MG63 (cell line): ENCODE measurements at regions not wholly inside any gene's neighbourhood (a gene's known extent, or its start where the extent isn't known, plus 50 kb on each side); places are given as distances from the start of the nearest gene placed in this dataset.
A peak's percentile ranks its signal among the peaks of the same experiment; 100 is the strongest.

Experiments
- DNase-seq: peaks from one replicate; pipeline ENCODE4 v3.0.0-alpha.2; 2020
- H3K27me3 ChIP-seq: fragments of 250-450 bp; sonication (Bioruptor Pico); 2 replicates; pipeline ENCODE4 v1.5.1; 2020; ENCODE audit warnings: mild to moderate bottlenecking, moderate library complexity
- H3K36me3 ChIP-seq: fragments of 250-450 bp; sonication (Bioruptor Pico); 2 replicates; pipeline ENCODE4 v1.5.1; 2020; ENCODE audit warnings: mild to moderate bottlenecking, moderate library complexity
- H3K4me3 ChIP-seq: fragments of 250-450 bp; sonication (Bioruptor Pico); 2 replicates; pipeline ENCODE4 v1.5.1; 2020; ENCODE audit warnings: mild to moderate bottlenecking, moderate library complexity
- H3K9me3 ChIP-seq: fragments of 250-450 bp; sonication (Bioruptor Pico); 2 replicates; pipeline ENCODE4 v1.5.1; 2020; ENCODE audit warnings: mild to moderate bottlenecking, moderate library complexity

DNA sequence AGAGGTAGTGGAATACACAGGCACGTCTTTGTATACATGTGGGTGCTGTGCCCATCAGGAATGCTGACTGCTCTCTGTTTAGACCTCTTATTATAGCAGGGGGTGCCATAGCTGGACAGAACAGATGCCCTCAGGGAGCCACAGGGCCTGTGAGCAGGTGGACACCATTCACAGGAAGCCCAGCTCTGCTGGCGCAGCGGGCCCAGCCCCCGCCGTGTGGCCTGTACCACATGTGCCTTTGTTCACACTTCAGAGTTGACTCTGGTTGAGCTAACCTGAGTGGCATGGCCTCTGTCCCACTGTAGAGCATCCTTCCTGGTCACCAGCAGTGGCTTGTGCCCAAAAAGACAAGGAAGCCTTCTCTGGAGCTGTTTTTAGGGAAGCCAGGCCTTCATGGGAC lies 730.9 kb upstream of the ID2 start:
- Histone ChIP-seq H3K4me3 (no peak overlapping the region), H3K9me3 (no peaks in the 10 kb centered on the region), H3K27me3 (no peaks in the 10 kb centered on the region), H3K36me3 (no peaks in the 10 kb centered on the region)
- no peak for DNase-seq

DNA sequence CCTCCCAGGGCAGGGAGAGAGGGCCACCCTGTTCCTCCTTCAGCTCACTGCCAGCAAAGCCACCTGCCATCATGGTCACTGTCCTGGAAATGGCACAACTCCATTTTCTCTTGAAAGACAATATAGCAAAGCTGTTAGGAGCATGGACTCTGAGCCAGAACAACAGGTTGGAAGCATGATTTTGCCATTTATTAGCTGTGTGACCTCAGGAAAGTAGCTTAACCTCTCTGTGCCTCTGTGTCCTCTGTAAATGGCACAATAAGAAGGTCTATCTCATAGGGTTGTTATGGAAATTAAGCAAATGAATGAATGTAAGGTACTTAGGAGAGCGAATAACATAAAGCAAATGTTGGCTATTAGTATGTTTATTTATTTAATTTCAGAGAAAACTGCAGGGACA lies 730.4 kb upstream of the ID2 start:
- H3K9me3 ChIP-seq: no peaks in the 10 kb centered on the region
- H3K4me3 ChIP-seq: no peak overlapping the region
- H3K36me3 ChIP-seq: no peaks in the 10 kb centered on the region
- no peak for DNase-seq
- H3K27me3 ChIP-seq: no peaks in the 10 kb centered on the region

DNA sequence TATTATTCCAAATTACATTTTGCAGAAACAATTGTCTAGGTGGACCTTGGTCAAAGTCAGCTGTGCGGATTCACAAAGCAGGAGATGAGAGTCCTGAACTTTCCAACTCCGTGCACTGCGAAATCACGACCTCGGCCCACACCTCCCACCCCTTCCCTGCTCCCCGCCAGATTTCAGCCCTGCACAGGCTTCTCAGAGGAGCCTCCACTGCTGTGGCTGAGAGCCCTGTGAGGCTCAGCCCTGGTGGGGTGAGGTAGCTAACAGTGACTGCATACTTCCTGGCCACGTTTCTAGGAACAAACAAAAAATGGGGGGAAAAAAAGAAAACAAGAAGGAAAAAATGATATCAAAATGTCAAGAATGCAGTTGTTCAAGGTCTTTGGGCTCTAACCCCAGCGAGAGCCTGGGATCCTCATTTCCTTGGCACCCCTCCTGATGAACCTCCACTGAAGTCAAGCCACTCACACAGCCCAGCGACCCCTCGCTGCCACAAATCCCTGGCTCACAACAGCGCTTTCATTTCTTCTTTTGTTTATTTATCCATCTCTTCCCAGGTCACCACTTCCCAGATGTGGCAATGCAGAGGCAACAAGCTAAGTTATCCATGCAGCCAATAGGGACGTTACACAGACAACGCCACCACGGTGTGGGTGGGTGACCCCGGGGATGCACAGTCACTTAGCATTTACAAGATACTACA lies 729.7 kb upstream of the ID2 start:
- Histone ChIP-seq H3K4me3 (no peak overlapping the region), H3K36me3 (no peaks in the 10 kb centered on the region), H3K9me3 (no peaks in the 10 kb centered on the region), H3K27me3 (no peaks in the 10 kb centered on the region)
- no peak for DNase-seq

DNA sequence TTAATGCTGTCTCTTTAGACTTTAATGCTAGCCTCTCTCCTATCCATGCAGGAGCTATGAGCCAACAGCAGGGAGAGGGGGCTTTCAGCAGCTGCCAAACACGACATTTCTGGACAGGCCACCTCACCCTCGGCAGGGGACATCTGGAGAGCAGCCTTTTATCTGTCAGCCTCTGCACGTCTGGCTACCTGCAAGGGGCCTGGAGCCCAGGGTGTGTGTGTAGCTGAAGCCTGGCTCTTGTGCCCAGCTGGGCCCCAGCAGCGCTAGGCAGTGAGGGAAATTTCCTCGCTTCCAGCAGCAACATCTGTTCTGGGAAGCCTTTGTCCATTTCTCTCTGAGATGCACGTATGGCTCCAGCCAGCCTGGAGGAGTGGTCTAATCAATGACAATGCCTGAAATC lies 728.7 kb upstream of the ID2 start:
- Histone ChIP-seq H3K9me3 (no peaks in the 10 kb centered on the region), H3K36me3 (no peaks in the 10 kb centered on the region), H3K27me3 (no peaks in the 10 kb centered on the region), H3K4me3 (no peak overlapping the region)
- no peak for DNase-seq

DNA sequence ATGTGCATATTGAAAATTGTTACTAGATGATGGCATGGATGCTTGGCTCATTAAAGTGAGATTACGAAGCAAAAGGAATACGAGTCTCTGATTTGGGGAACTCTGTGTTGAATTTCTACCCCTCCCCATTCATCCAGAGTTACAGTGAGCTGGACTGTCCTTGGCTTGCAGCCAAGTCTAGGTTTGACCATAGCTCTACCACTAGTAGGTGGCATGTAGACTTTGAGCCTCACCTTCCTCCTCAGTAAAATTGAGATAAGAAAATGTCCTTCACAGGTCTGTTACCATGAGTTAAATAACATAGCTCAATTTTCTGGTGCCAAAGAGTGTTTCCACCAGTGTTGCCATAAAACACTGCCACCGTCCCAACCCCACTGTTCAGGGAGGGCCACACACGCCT lies 727.6 kb upstream of the ID2 start:
- H3K36me3 ChIP-seq: no peaks in the 10 kb centered on the region
- H3K4me3 ChIP-seq: no peak overlapping the region
- no peaks in the 10 kb centered on the region for H3K9me3 ChIP-seq
- no peak for DNase-seq
- H3K27me3 ChIP-seq: no peaks in the 10 kb centered on the region

DNA sequence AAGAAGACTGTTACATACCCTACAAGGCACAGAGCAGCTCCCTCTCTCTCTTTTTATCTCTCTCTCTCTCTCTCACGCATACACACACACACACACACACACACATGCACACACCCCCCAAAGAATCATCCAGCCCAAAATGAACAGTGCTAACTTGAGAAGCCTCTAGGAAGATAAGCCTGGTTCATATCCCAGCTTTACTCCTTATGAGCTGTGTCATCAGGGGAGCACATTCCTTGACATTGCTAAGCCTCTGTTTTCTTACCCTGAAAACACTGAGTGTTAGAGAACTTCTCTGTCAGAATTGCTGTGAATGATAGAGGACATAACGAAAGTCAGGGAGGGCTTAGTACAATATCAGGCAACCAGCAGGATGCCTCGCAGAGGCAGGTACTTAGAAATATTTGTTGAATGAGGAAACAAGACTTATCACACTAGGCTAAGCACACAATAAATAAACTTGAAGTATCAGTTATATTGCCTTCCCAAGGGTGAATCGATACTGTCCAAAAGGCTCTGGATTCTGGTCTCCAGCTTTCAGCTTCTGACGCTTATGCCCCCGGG lies 725.6 kb upstream of the ID2 start:
- Histone ChIP-seq H3K9me3 (no peaks in the 10 kb centered on the region), H3K4me3 (no peak overlapping the region), H3K36me3 (no peaks in the 10 kb centered on the region), H3K27me3 (no peaks in the 10 kb centered on the region)
- DNase-seq: no peak

DNA sequence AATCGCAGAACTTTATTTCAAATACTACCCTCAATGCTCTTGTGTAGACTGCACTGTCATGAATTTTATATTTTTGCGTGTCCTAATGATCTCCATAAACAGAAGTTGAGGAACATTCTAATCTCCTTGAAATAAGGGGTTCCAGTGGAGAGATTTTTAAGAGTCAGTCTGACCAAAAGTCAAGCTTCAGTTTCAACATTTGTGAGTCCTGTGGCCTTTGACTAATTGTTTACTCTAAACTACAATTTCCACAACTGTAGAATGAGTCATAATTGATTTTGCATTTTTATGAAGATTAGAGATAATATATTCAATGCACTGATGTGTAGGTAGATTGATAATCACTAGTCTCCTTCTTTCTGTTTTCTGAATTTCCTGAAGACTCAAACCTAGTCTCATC lies 720.3 kb upstream of the ID2 start:
- no peaks in the 10 kb centered on the region for H3K27me3 ChIP-seq
- no peak for DNase-seq

DNA sequence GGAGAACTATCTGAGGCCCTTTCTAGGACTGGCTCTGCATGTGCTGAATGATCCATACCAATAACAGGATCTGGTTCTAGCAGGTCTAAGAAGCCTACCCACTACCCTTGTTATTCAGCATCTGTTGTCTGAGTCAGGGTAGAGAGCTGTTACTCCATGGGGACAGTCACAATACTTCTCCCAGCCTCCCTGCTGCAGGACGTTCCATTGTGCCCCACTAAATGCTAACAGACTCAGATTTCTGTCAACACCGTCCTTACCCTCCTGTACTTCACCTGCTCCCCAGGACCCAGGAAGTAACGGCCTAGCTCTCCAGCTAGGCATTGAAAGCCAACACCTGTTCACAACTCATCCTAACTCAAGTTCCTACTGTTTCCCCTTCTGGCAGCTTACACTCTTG lies 719.7 kb upstream of the ID2 start:
- Histone ChIP-seq H3K27me3 (no peaks in the 10 kb centered on the region), H3K36me3 (no peaks in the 10 kb centered on the region), H3K9me3 (no peaks in the 10 kb centered on the region), H3K4me3 (no peak overlapping the region)
- no peak for DNase-seq

More for the DNA sequence above, 720.3 kb upstream of the ID2 start:
- Histone ChIP-seq H3K36me3 (no peaks in the 10 kb centered on the region), H3K9me3 (no peaks in the 10 kb centered on the region), H3K4me3 (no peak overlapping the region)

DNA sequence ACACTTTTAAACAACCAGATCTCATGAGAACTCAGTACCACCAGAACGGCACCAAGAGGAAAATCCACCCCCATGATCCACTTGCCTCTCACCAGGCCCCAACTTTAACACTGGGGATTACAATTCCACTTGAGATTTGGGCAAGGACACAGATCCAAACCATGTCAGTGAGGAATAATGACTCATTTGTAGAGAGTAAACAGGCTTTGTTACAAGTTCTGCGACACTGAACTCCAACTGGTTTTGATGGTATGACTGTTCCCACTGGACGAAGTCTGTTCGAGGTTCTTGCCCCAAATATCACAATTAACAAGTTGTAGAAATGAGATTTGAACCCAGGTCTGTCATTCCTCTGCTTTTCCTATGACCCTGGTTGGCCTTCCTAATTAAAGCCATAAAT lies 718.1 kb upstream of the ID2 start:
- no peak overlapping the region for H3K4me3 ChIP-seq
- no peaks in the 10 kb centered on the region for H3K27me3 ChIP-seq
- DNase-seq: peak; percentile 1
- no peaks in the 10 kb centered on the region for H3K9me3 ChIP-seq
- no peaks in the 10 kb centered on the region for H3K36me3 ChIP-seq

DNA sequence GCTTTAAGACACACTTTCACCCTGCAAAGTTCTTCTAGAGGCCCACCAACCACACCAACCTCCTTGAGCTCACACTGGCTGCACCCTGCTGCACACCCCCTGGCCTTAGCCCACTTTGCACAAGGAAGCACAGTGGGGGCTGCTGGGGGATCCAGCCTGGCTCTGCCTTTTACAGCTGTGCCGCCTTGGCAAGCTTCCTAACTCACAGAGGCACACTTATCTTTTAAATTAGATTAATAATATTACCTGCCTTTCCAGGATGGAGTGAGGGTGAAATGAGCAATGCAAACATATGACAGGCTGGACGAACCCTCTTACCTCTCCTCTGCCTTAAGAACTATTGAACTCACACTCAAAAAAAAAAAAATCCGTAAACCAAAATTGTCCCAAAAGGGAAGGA lies 715.8 kb upstream of the ID2 start:
- no peaks in the 10 kb centered on the region for H3K9me3 ChIP-seq
- H3K4me3 ChIP-seq: no peak overlapping the region
- no peak for DNase-seq
- H3K36me3 ChIP-seq: no peaks in the 10 kb centered on the region
- H3K27me3 ChIP-seq: no peaks in the 10 kb centered on the region

DNA sequence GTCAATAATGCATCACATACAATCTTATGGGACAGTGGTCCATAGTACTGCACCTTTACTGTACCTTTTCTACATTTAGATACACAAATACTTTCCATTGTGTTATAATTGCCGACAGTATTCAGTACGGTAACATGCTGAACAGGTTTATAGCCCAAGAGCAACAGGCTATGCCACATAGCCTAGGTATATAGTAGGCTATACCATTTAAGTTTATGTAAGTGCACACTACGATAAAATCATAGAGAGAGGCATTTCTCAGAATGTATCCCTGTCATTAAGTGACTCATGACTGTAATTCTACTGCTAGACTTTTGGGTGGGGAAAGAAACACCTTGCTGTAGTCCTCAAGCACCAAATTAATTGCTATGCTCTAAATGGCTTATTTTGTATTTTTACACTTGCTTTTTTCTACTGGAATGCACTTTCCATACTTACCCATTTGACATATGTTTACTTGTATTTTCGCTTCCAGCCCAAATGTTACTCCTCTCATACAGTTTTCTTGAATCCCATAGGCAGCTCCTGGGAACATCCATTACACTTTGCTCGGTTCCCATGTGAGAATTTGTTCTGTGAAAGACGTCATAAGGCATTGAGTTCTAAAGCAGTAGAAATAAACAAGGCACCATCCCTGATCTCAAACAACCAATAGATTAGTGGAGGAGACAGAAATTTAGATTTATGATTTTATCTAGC lies 714.0 kb upstream of the ID2 start:
- H3K9me3 ChIP-seq: no peaks in the 10 kb centered on the region
- no peaks in the 10 kb centered on the region for H3K36me3 ChIP-seq
- no peak overlapping the region for H3K4me3 ChIP-seq
- no peaks in the 10 kb centered on the region for H3K27me3 ChIP-seq
- no peak for DNase-seq

DNA sequence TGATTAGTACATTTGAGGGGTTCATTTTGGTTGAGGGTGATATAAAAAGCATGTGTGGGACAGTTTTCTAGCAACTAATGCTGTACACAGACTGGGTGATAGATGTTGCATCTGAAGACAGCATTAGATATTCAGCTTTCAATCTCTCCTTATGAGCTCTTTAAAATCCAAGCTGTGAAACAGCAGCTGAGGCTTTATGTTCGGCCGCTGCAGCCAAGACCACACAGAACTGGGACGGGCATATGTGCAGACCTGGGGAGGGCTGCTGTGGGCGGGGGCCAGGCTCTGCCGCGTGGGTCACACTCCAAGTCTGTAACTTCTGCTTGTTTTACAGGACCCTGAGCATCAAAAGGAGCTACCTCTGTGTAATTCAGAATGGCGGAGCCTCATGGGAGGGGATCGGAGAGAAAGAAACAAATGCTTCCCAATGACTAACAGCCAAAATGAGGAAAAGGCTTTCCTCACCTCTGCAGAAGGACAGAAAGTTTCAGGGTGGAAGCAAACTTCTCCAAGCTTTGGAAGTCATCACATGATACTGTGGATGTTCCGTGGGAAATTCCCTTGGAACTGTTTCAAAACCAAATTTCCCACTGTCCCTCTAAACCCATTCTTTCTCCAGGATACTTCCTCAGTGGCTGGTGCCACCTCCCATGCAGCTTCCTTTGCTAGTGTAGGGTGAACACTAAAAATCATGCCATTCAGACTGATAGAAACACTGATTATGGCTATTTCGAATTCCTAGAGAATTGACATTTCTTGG lies 711.9 kb upstream of the ID2 start:
- H3K36me3 ChIP-seq: no peaks in the 10 kb centered on the region
- H3K27me3 ChIP-seq: no peaks in the 10 kb centered on the region
- no peak overlapping the region for H3K4me3 ChIP-seq
- DNase-seq: no peak
- H3K9me3 ChIP-seq: no peaks in the 10 kb centered on the region

DNA sequence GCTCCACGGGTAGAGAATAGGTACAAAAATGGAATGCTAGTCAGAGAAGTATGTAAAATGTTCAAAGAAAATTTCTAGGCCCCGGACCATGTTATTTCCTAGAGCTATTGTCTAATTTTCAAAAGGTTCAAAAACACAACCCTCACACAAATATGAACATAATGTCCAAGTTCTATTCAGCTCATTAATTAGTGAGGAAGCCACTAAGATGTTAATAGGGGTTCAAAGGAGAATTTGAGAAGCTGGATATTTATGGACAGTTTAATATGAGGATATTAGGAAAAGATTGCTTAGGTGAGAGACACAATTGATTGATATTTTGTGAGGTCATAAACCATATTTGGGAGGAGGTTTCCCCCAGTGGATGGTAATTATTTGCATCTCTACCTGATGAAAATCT lies 710.6 kb upstream of the ID2 start:
- no peak overlapping the region for H3K4me3 ChIP-seq
- no peaks in the 10 kb centered on the region for H3K27me3 ChIP-seq
- no peaks in the 10 kb centered on the region for H3K36me3 ChIP-seq
- DNase-seq: no peak
- H3K9me3 ChIP-seq: no peaks in the 10 kb centered on the region

DNA sequence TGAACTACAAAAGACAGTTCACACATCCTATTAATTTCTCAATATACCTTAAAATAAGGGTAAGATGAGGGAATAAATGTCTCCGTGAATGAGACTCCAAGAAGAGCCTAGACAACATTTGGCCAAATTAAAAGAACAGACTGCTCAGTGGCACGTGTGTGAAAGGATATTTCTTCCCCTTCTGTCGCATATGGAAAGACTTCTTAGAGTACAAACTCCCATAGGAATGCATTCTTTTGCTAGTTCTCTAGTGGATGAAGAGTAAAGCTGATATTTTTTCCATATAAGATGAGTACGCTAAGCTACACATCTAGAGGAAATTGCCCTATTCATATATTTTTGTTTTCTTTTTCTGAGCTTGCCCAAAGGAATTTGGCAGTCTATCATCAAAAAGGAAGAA lies 710.0 kb upstream of the ID2 start:
- Histone ChIP-seq H3K27me3 (no peaks in the 10 kb centered on the region), H3K9me3 (no peaks in the 10 kb centered on the region), H3K4me3 (no peak overlapping the region), H3K36me3 (no peaks in the 10 kb centered on the region)
- no peak for DNase-seq

DNA sequence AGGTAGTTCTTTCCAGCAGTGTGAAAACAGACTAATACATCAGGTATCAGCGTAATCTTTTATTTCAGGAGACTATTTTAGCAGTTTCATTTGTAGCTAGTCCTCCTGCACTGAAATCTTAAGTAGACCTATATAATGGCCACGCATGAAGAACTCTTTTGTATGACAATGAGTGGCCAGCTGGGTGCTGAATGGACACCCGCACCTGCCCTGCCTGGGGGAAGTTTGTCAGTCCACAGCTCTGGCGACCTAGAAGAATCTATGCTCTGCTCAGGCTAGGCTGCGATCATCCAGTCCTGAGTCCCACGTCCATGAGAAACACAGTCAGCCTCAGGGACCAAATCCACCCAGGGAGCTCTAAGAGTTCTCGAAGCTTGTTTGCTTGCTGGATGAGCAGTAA lies 709.2 kb upstream of the ID2 start:
- Histone ChIP-seq H3K36me3 (no peaks in the 10 kb centered on the region), H3K27me3 (no peaks in the 10 kb centered on the region), H3K4me3 (no peak overlapping the region), H3K9me3 (no peaks in the 10 kb centered on the region)
- DNase-seq: no peak

DNA sequence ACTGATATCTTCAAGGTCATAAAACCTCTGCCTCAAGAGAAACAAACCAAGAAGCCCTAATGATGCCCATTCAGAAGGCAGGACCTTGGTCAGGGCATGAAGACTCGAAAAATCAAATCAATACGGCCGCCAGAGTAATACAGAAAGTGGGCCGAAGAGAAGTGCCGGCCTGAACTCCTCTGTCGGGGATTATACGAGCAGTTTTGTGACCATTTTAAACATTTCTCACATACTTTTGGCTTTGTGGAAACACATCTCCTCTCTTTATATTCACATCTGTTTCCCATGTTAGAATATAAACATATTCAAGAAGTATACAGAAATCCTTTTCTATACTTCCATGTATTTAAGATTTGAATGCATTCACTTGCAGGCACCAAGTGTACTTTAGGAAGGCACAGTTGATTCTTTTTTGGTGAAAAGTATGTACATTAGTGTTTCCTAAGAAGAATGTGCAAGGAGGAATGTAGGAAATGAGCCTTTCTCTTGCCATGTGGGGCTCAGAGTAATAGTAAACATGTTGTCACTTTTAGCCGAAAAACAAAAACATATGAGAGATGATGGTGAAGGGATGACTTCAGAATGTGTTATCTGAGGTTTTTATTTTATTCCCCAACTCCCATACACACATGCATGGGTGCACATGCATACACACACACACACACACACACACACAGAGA lies 707.9 kb upstream of the ID2 start:
- H3K4me3 ChIP-seq: no peak overlapping the region
- no peaks in the 10 kb centered on the region for H3K36me3 ChIP-seq
- H3K9me3 ChIP-seq: no peaks in the 10 kb centered on the region
- no peaks in the 10 kb centered on the region for H3K27me3 ChIP-seq
- DNase-seq: no peak

DNA sequence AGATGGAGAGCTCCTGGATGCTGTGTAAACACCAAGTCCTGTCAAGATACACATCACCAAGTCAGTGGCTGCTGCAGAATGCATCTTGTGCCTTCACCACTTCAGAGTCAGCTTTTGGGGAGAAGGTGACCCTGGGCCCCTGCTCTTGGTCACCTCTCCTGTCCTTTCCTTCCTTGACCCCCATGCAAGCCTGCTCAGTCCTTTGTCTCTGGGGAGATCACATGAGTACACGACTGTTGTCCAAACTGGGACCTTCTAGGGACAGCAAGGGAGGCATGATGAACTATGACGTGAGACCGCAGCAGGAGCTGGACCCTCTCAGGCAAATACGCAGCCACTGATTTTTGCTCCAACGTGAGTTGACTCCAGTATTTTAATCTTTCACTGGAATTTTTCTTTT lies 706.9 kb upstream of the ID2 start:
- DNase-seq: no peak
- H3K27me3 ChIP-seq: no peaks in the 10 kb centered on the region
- H3K4me3 ChIP-seq: no peak overlapping the region
- no peaks in the 10 kb centered on the region for H3K36me3 ChIP-seq
- H3K9me3 ChIP-seq: no peaks in the 10 kb centered on the region
